GM19463 (cell line): ENCODE measurements at regions not wholly inside any gene's neighbourhood (a gene's known extent, or its start where the extent isn't known, plus 50 kb on each side); places are given as distances from the start of the nearest gene placed in this dataset.

Source experiments
- ATAC-seq: cut with Tn5 transposase; IDR thresholded peaks from one replicate; pipeline ENCODE4 v1.9.1; 2021; ENCODE audit warnings: mild to moderate bottlenecking, moderate library complexity; ENCODE audit not compliant: unreplicated experiment

DNA sequence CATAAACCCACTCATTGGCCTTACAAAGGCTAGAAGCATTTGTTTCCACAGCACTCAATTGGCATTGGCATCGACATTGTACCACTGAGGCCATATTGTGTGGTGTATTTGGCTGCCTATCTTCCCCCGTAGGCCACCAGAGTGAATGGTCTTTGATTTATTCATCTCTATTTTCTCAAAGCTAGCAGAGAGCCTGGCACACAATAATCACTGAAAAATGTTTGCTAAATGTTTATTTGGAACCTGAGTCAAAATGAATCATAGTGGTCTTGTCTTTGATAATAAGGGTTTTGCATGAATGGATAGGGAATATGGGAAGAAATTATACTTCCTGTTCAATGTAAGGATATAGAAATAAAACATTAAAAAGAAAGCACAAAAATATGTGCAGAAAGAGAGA lies 107.3 kb upstream of the SLC8A1 start:
- ATAC-seq, result no peak

DNA sequence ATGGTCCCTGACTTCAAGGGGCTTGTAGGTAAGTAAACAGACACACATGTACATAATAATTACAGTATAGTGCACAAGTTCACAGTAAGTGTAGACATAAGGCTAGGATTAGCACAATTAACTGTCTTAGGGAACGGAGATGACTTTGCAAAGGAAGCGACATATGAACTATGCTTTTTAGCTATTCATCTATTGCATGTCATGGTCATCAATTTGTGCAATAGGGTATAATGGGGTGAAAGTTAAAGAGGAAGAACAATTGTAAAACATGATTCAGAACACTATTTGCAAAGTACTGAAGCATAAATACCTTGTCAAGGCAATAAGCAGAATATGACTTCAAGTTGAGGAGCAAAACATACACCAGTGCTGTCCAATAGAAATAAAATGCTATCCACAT lies 112.3 kb upstream of the SLC8A1 start:
- ATAC-seq, result no peak

DNA sequence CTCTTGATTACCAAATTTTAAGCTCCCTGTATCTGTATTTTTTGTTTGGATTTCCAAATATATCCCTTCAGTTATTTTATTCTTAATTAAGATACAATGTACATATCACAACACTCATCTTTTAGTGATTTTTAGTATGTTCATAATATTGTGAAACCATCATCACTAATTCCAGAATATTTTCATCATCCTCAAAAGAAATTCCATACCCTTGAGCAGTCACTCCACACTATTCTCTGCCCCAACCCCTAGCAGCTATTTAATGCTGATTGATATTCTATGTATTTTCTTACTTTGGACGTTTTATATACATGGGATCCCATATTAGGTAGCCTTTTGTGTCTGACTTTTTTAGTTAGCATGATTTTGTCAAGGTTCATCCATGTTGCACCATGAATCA lies 127.4 kb upstream of the SLC8A1 start:
- ATAC-seq, result no peak

DNA sequence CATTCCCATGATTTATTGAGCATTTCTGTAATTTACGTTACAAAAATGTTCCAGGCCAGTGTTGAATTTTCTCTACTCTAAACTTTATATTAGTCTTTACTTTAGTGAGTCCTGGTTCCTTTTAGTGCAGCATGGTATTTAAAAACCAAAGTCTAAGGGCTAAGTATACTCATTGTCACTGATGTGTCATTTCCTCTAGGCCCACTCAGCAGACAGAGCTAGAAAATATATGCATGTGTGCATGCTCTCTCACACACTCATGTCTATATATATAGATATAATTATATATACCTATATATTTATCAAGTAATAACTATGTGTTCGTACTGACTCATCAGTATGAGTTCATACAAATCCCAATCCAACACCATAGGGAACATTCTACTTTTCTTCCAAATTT lies 132.5 kb upstream of the SLC8A1 start:
- no peak for ATAC-seq

DNA sequence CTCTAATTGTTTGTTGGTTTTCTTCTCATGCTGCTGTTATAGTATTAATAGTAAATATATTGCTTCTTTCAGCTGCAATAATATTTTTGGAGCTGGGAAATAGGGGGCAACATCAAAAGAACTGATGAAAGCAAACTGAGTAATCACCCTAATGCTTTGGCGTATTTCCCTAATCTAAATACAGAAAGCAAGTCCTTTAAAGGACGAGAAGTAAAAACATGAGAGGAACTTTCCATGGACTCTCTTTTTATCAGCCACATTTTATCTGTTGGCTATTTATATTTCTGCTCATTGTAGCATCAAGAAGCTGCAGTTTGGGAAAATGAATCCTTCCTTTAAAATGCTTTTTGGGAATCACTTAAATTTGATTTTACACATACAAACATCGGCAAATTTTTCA lies 139.9 kb upstream of the SLC8A1 start:
- no peak for ATAC-seq

DNA sequence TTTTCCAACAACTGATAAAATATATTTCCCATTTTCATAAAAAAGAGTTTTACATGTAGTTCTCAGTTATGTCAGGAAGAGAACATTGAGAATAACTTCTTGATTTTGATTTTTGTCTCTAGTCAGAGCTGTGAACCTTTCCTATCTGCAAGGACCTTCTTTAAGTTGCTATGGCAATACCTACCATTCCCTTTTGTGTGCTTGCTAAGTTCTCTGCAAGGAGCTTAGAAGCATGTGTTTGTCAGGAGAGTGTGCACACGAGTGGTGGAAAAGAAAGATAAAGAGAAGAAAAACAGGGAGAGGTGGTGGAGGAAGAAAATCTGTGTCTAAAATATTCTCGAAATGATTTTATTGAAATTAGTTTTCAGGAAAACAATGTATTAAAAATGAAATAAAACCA lies 140.3 kb upstream of the SLC8A1 start:
- no peak for ATAC-seq

DNA sequence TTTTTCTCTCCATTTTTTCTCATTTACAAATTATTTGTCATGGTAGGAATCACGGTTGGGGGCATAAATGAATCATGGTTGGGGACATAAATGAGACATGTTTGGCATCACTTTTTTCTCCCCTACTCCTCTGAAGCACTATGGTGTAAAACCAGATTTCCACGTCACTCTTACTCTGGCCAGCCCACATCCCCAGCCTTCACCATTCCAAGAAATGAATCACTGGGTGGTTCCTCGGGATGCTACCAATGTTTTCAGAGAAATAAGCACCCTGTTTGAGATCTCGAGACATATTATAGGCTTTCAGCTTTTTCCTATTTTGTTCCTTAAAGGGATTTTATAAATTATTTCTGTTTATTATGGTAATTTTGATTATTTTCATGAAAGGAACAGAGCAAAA lies 155.0 kb upstream of the SLC8A1 start:
- no peak for ATAC-seq

DNA sequence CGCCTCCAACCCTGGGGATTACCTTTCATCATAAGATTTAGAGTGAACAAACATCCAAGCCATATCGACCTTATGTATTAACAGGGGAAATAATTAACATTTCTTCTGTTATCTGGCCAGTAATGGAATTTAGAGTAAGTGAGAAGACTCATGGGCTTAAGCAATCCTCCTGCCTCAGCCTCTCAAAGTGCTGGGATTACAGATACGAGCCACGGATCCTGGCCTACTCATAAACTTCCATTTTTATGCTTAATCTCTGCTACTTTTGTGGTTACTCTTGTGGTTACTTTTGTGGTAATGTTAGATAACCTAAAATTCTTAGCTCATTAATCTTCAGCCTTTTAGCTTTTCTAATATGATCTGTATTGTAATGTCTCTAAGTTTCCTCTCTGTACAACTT lies 159.3 kb upstream of the SLC8A1 start:
- ATAC-seq, result no peak

DNA sequence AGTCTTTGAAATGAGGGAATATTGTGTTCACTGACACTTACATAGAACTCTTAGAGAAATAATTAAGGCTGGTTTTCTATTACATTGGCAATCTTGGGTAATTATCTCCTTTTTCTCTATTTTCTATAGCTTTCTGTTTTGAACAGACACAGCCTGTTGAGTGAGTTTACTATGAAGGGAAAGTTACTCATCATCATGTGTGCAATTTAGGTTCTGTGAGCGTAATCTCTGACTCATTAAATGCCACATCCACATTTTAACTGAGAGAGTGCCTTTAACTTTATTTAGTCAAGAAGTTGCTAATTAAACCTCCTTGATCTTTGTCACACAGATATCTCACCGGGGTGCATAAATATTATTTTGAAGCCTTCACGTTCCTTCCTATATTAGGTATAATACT lies 174.0 kb upstream of the SLC8A1 start:
- no peak for ATAC-seq

DNA sequence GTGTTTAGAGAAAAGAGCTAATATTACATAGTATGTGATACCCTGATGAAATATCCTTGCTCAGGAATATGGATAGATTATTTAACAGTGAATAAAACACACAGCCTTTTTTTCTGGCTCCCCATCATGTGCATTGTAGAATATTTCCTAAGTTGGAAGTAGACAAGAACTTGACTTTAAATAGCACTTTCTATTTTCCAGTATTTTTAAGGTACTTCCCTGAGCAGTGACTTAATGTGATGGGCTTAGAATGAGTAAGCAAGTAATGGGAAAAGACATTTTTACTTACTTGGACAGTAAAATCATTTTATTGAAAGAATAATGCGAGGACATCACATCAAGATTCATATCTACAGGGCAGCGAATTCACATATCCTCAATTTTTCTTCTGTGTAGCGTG lies 176.7 kb upstream of the SLC8A1 start:
- ATAC-seq, result no peak

DNA sequence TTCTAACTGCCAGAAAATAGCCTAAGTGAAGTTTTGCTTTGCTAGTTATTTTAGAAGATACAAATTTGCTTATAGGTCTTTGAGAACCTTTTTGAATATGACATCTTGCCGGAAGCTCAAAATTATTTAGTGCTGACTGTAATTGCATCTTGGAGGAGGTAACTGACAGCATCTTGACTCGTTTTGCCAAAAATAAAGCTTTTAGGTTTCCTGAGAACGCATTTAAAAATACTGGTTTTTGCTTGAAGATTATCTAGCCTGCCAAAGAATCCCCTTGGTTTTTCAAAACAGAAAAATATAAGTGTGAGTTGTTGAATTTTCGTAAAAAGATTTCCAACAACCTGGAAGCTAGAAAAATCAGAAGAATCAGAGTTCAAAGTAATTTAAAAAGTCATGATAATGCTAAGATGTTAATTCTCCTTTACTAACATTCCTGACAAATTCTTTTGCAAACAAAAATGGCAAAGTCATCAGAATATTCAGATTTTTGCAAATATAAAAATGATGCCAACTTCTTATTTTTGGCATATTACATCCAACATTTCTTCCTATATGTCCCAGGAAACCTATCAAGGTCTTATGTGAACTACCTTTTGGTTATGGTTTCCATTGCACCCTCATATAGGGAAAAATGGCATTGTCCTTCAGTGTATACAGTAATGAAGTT lies 178.0 kb upstream of the SLC8A1 start:
- no peak for ATAC-seq

DNA sequence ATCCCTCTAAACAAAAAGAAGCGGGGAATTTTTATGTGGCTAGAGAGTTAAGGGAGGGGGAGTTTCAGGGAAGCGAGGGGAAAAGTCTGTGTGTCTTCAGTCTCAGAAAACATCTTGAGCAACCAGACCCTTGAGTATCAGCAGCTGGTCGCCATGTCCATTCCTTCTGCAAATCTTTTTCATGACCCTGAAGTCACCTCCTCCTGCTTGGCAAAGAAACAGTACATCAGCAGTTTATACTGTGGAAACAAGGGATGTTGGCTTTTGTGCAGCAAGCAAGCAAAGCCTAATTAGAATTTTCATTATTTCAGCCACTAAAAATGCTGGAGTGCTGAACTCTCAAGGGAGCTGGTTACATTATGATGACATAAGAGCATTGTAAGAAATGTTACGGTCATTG lies 187.4 kb upstream of the SLC8A1 start:
- no peak for ATAC-seq

DNA sequence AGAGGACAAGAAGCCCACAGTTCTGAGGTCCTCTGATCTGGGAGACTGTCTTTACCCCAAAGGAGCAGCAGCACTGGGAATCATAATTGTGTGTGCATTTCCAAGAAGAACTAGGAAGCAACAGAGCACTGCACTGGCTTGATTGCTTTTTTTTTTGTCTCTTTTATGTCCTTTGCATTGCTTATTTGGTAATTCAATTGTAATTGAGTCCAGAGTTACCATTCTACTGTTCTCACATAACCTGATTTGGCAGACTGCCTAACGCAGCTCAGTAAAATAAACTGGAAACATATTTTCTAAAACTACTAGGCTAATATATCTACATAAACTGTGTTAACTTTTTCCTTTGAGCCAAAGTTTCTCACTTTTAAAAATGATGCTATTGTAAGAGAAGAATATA lies 190.3 kb upstream of the SLC8A1 start:
- ATAC-seq, result no peak

DNA sequence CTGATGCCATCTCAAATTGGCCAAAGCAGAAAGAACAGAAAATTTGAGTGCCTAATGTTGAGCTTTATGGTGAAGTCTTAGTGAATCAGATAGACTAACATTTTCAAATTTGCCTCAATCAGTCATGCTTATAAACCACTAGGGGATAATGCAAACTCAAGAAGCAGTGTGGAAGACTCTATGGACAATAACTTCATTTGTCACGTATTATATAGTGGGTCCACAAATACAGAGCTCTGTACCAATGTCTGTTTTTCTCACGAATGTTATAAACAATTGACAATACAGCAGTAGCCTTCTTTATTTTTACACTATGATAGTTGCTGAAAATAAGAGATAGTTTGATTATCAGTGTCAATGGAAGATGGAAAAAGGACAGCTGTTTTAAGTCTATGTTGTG lies 190.8 kb upstream of the SLC8A1 start:
- ATAC-seq, result no peak

DNA sequence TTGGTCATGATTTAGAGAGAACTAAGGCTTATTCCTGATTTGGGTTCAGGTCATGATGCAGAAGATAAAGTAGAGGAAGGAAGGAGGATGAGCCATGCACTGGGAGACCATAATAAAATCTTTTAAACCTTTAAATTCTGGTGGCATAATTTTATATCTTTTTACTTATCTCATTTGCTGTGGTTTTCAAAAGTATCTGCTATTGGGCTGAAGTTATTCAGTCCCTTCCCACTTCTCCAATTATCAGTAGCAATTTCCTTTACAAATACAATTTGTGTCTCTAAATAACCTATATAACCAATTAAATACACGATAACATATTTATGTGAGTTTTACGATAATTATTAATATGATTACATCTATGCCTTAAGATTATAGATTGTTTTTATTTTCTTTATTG lies 194.8 kb upstream of the SLC8A1 start:
- no peak for ATAC-seq

DNA sequence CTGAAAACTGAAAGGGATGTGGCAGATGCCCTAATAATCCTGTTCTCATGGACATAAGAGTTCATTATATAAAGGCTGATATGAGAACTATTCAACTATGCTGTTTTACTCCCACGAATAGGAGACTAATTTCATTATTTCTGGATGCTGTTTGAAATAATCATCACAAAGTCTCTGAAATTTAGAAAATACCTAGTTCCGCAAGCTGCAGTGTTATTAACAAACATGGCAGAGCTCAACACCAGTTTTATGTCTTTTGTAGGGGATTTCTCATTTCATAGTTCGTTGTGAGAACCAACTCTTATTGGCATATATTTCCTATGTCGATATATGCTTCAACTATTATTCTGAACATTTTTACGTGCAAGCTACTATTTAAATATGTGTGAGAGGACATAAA lies 200.3 kb upstream of the SLC8A1 start:
- ATAC-seq, result no peak

DNA sequence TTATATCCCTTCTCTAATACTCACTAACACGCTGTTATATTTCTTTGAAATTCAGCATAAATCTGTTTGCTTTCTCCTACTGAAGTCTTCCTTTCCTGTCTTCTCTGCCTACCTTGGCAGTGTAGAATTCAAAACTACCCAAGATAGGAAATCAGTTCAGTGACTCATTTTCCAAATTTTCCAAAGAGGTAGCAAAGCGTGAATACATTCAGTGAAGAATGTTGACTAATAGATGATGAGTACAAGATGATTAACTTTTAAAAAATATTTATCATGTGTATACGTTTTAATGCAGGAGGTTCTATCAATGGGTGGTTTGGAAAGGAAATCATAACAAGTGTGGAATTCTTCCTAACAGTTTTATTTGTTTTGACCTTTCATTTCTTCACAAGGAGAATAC lies 201.9 kb upstream of the SLC8A1 start:
- ATAC-seq, result no peak

DNA sequence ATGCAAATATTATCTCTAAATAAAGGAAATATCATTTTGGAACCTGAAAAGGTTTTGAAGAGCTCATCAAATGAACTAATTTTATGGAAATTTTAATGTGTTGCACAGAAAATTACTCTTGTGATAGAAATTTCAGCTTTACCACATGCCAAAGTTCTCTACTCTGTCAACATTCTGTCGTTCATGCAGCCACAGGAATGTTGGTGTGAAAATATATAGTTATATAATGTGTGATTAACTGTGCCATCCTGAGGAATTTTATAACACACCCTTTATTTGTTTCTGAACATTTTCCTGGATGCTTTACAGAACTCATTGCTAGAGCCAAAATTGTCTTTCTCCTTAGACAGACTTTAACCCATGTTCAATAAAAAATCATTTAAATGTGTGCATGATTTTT lies 202.5 kb upstream of the SLC8A1 start:
- no peak for ATAC-seq

DNA sequence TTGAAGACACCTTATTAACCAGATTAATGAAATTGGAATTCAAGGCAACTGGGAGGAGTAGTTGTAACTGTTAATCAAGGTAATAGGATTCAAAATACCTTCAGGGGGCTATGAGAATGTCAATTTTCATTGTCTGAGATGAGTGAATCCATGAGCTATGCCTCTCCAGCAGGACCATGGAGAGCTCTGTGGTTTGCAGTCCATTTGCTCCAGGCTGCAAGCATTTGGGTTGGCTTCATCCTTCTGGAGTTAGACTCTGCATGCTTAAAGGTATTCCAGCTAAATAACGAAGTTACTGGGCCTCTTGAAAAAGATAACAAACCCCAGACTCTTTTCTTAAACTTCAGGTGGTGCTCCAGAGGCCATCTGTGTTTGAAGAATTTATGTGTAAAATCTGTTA lies 207.1 kb upstream of the SLC8A1 start:
- no peak for ATAC-seq

DNA sequence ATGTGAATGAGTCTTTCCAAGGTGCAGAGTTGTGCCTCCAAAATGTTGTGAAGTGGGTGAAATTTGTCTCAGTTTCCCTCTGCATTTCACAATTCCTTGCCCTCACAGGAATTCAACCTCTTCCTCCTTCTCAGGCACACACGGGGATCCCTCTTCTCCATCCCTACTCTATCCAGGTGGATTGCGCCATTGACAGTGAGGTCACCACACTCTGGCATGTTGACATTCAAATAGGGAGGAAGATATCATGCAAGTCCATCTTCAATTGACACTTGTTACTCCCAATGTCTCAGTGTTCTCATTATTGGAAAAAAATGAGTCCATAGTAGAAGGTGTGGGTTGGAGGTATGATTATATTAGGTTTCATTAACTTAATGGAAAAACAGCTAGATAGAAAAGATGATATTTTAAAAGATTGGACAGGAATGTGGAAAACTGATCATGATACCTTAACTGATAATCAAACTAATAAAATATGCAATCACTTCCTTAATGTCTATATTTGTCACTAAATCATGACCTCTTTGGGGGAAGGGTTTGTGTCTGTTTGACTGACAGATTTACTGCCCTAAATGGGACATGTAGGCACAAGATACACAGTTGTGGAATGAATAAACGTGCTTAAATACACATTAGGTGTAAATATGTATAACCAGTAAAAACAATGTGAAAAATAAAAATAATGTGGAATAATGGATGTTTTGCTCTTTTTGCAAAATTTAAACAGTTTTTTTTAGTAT lies 213.8 kb upstream of the SLC8A1 start:
- ATAC-seq, result no peak

DNA sequence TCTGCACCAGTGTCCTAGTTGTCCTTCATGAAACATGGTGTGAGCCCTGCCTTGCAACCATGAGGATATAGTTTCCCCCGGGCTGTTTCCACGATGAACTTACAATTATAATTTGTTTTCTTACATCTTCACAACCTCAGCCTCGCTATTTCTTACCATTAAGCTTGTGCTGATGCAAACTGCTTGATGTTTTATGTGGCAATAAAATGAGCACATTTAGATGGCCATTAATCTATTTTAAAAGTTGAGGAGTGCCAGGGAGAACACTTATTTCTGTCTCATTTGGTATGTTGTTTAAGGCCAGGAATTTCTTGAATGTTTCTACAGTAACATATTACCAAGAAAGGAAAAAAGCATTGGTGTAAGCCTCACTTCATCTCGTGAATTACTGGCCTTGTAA lies 214.5 kb upstream of the SLC8A1 start:
- ATAC-seq, result no peak

DNA sequence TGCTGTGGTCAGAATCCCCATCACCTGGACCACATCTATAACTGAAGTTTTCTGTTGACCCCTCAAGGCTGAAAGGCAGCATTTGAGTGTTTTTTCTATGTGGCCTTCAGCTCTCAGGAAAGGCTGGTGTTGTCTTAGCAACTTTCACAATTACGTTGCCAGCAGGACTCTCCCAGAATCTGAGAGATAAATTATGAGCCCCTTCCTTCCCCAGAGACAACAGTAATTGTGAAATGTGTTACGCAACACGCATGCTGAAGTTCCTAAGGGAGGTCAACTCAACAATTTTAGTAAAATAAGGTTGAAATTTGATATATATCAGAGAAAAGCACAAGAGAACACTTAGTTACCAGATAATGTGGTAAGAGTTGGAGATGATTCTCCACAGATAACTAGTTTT lies 216.5 kb upstream of the SLC8A1 start:
- no peak for ATAC-seq
